Fibroblast of mammary gland (primary cell): ENCODE measurements at regions not wholly inside any gene's neighbourhood (a gene's known extent, or its start where the extent isn't known, plus 50 kb on each side); places are given as distances from the start of the nearest gene placed in this dataset.
"Not testable (repeated sequence)": the region's sequence is repeated elsewhere in the genome, so short reads cannot be mapped to it uniquely, and the experiment has no call there.

ENCODE experiments used
- DNase-seq: peaks from one replicate; pipeline ENCODE4 v3.0.0-alpha.2; 2010; ENCODE audit warnings: low read depth
- H3K4me3 ChIP-seq: 2 replicates; pipeline ENCODE4 v1.5.1; 2011; ENCODE audit warnings: low read depth, mild to moderate bottlenecking, low read length, moderate library complexity; ENCODE audit not compliant: control insufficient read depth
- CTCF ChIP-seq: conservative IDR thresholded peaks from 2 replicates; pipeline ENCODE4 v1.5.1; 2011; ENCODE audit warnings: low read depth, low read length, inconsistent platforms; ENCODE audit not compliant: control insufficient read depth, insufficient read depth

- H3K4me3 ChIP-seq: no peak overlapping the region
- peak; percentile 15 for DNase-seq
- TF ChIP-seq CTCF: no peak
These were observed 276.3 kb downstream of the HNRNPD start for GRCh38 chr4:82097504-82097903.

GRCh38 chr4:82090717-82091116 lies 283.1 kb downstream of the HNRNPD start:
- H3K4me3 ChIP-seq: no peak overlapping the region
- no peak for DNase-seq
- no peak for TF ChIP-seq CTCF

GRCh38 chr4:82084747-82085146 lies 289.0 kb downstream of the HNRNPD start:
- DNase-seq: no peak
- H3K4me3 ChIP-seq: no peak overlapping the region
- TF ChIP-seq CTCF: no peak

- not testable (repeated sequence) for H3K4me3 ChIP-seq, DNase-seq
These were observed 296.3 kb downstream of the HNRNPD start for GRCh38 chr4:82077471-82077995.

GRCh38 chr4:82076809-82077208 lies 297.0 kb downstream of the HNRNPD start:
- no peak overlapping the region for H3K4me3 ChIP-seq
- no peak for DNase-seq
- no peak for TF ChIP-seq CTCF

GRCh38 chr4:82076359-82076758 lies 297.4 kb downstream of the HNRNPD start:
- no peak overlapping the region for H3K4me3 ChIP-seq
- no peak for TF ChIP-seq CTCF
- no peak for DNase-seq

GRCh38 chr4:82071951-82072350 lies 301.8 kb downstream of the HNRNPD start:
- TF ChIP-seq CTCF: no peak
- no peak overlapping the region for H3K4me3 ChIP-seq
- DNase-seq: no peak
